B cell (primary cell): ENCODE measurements at regions not wholly inside any gene's neighbourhood (a gene's known extent, or its start where the extent isn't known, plus 50 kb on each side); places are given as distances from the start of the nearest gene placed in this dataset.

Experiments used
- ATAC-seq: fragments of 200-7000 bp; cut with Tn5 transposase; one replicate; pipeline ENCODE4 v1.10.0; 2021; ENCODE audit warnings: low read depth, mild to moderate bottlenecking, moderate number of reproducible peaks, moderate library complexity
- CTCF ChIA-PET: fragments of 350-600 bp; sonication (Branson Sonifier 250); formaldehyde crosslinking; loops from one replicate; lab custom pipeline; 2021; ENCODE audit warnings: antibody characterized with exemption, inconsistent platforms; lab: Charles Lee
- POLR2A ChIA-PET: fragments of 350-600 bp; sonication (Branson Sonifier 250); formaldehyde crosslinking; loops from one replicate; lab custom pipeline; 2021; ENCODE audit warnings: antibody characterized with exemption; lab: Charles Lee
- DNase-seq: peaks from one replicate; pipeline ENCODE4 v3.0.0; 2013
- H2AFZ ChIP-seq: 2 replicates; pipeline ENCODE4 v1.6.1; 2012; ENCODE audit warnings: mild to moderate bottlenecking, low read depth, low read length; ENCODE audit not compliant: insufficient read depth, poor library complexity, severe bottlenecking
- H3K27ac ChIP-seq, 2 donors: 1 replicate in 1 of 2; 2 replicates in 1 of 2; pipeline ENCODE4 v1.5.1; 2012 to 2013; ENCODE audit warnings: low read length in 2 of 2, mild to moderate bottlenecking in 2 of 2, moderate library complexity in 1 of 2
- H3K27me3 ChIP-seq, 4 experiments: fragments of 200-600 bp in 1 of 4; sonication (generic) in 1 of 4; replicated peaks in 1 of 4; 1 replicate in 2 of 4; 2 replicates in 2 of 4; pipeline versions ENCODE4 v1.6.1 to v1.7.0; 2013 to 2016; ENCODE audit warnings: low read length in 3 of 4, mild to moderate bottlenecking in 2 of 4, mixed read lengths in 1 of 4, moderate library complexity in 1 of 4; ENCODE audit not compliant: insufficient read depth in 4 of 4, control insufficient read depth in 3 of 4; ENCODE audit errors: control extremely low read depth in 1 of 4
- H3K36me3 ChIP-seq, 2 experiments: replicated peaks in 1 of 2; 1 replicate in 1 of 2; 2 replicates in 1 of 2; pipeline versions ENCODE4 v1.6.1 to v1.7.1; 2013; ENCODE audit warnings: low read length in 1 of 2; ENCODE audit not compliant: insufficient read depth in 2 of 2, control insufficient read depth in 1 of 2; ENCODE audit errors: control extremely low read depth in 1 of 2, extremely low read depth in 1 of 2
- H3K4me1 ChIP-seq, 2 donors: fragments of 200-600 bp in 1 of 2; sonication (generic) in 1 of 2; 1 replicate in 1 of 2; 2 replicates in 1 of 2; pipeline versions ENCODE4 v1.5.1 to v1.6.1; 2013 to 2017; ENCODE audit warnings: low read length in 2 of 2; ENCODE audit not compliant: control insufficient read depth in 2 of 2, insufficient read depth in 2 of 2
- H3K4me2 ChIP-seq: replicated peaks from 2 replicates; pipeline ENCODE3; 2012; ENCODE audit warnings: mild to moderate bottlenecking, low read depth, low read length; ENCODE audit not compliant: poor library complexity, severe bottlenecking
- H3K4me3 ChIP-seq, 5 experiments: fragments of 200-600 bp in 1 of 5; sonication (generic) in 1 of 5; 1 replicate in 3 of 5; 2 replicates in 2 of 5; pipeline versions ENCODE4 v1.5.1 to v1.7.0; 2011 to 2016; ENCODE audit warnings: low read length in 4 of 5, mild to moderate bottlenecking in 4 of 5, low read depth in 2 of 5, control low read depth in 1 of 5, moderate library complexity in 1 of 5; ENCODE audit not compliant: insufficient read depth in 1 of 5; ENCODE audit errors: control extremely low read depth in 1 of 5, extremely low read depth in 1 of 5
- H3K79me2 ChIP-seq: fragments of 200-600 bp; sonication (generic); one replicate; pipeline ENCODE4 v1.6.0; 2016; ENCODE audit warnings: low read length; ENCODE audit not compliant: control insufficient read depth, insufficient read depth
- H3K9ac ChIP-seq: fragments of 200-600 bp; sonication (generic); 2 replicates; pipeline ENCODE4 v1.6.1; 2017; ENCODE audit warnings: mild to moderate bottlenecking, low read length, moderate library complexity
- H3K9me3 ChIP-seq, 3 donors: one replicate each; pipeline versions ENCODE4 v1.6.1 to v1.7.1; 2013; ENCODE audit warnings: low read length in 2 of 3; ENCODE audit not compliant: control insufficient read depth in 2 of 3, insufficient read depth in 1 of 3; ENCODE audit errors: control extremely low read depth in 1 of 3
- H4K20me1 ChIP-seq: 2 replicates; pipeline ENCODE4 v1.6.0; 2012; ENCODE audit warnings: mild to moderate bottlenecking, low read length; ENCODE audit not compliant: insufficient read depth, control insufficient read depth, poor library complexity, severe bottlenecking
- H3K27ac Mint-ChIP-seq: one replicate; pipeline ENCODE4 v1.8.0; 2021; ENCODE audit warnings: mixed read lengths
- H3K27me3 Mint-ChIP-seq: one replicate; pipeline ENCODE4 v1.8.0; 2021; ENCODE audit warnings: mixed read lengths
- H3K4me1 Mint-ChIP-seq: one replicate; pipeline ENCODE4 v1.8.0; 2021; ENCODE audit warnings: mixed read lengths
- H3K4me3 Mint-ChIP-seq: one replicate; pipeline ENCODE4 v1.8.0; 2021; ENCODE audit warnings: mixed read lengths
- H3K9me3 Mint-ChIP-seq: one replicate; pipeline ENCODE4 v1.8.0; 2022; ENCODE audit warnings: mixed read lengths; ENCODE audit not compliant: insufficient read depth
- EZH2 ChIP-seq: IDR thresholded peaks from 2 replicates; pipeline ENCODE4 v1.6.1; 2012; ENCODE audit warnings: borderline replicate concordance, low read depth, mild to moderate bottlenecking, moderate library complexity, low read length; ENCODE audit not compliant: insufficient read depth, poor library complexity, severe bottlenecking
- WGBS: methylation state at CpG from one replicate; pipeline ENCODE4 v1.1.5; 2013; ENCODE audit warnings: missing lambda C conversion rate; ENCODE audit not compliant: insufficient coverage; 5-methylcytosine and 5-hydroxymethylcytosine counted together
- intact Hi-C: fragments of 100-400 bp; cut with micrococcal nuclease; formaldehyde crosslinking; loops from one replicate; pipeline ENCODE4 v1.10.0; 2022
- TF ChIP-seq, protein P1 (sequence below): fragments of 200-600 bp; IDR thresholded peaks from one replicate; pipeline ENCODE4 v1.8.0; 2022; ENCODE audit warnings: antibody characterized with exemption, mild to moderate bottlenecking

DNA sequence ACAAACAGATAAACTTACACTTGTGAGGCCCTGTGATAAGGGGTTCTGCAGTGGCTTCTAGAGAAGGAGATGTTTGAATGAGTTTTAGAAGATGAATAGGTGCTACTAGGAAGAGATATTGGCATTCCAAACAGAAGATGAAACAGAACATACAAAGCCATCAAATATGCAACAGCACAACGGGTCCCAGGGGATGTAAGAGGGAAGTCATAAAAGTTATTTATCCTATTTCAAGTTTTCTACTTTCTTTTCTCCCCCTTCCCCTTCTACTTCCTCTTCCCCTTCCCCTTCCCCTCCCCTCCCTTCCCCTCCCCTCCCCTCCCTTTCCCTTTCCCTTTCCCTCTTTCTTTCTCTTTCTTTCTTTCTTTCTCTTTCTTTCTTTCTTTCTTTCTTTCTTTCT lies 94.9 kb upstream of the CADM1 start:
- no CpG with 5 or more reads among the region's 1 CpG for WGBS
- no peak overlapping the region for H3K27ac ChIP-seq
- H3K27me3 ChIP-seq, result no peaks in the 10 kb centered on the region
- H4K20me1 ChIP-seq, result no peaks in the 10 kb centered on the region
- ChIA-PET CTCF (no interaction called here), POLR2A (no interaction called here)
- ATAC-seq (no peak), DNase-seq (no peak)
- H3K4me1 Mint-ChIP-seq, result no peaks in the 10 kb centered on the region
- no peak overlapping the region for H3K4me2 ChIP-seq
- no peak overlapping the region for H3K9ac ChIP-seq
- no peaks in the 10 kb centered on the region for H3K36me3 ChIP-seq
- H3K27ac Mint-ChIP-seq, result no peak overlapping the region
- TF ChIP-seq, protein P1, sequence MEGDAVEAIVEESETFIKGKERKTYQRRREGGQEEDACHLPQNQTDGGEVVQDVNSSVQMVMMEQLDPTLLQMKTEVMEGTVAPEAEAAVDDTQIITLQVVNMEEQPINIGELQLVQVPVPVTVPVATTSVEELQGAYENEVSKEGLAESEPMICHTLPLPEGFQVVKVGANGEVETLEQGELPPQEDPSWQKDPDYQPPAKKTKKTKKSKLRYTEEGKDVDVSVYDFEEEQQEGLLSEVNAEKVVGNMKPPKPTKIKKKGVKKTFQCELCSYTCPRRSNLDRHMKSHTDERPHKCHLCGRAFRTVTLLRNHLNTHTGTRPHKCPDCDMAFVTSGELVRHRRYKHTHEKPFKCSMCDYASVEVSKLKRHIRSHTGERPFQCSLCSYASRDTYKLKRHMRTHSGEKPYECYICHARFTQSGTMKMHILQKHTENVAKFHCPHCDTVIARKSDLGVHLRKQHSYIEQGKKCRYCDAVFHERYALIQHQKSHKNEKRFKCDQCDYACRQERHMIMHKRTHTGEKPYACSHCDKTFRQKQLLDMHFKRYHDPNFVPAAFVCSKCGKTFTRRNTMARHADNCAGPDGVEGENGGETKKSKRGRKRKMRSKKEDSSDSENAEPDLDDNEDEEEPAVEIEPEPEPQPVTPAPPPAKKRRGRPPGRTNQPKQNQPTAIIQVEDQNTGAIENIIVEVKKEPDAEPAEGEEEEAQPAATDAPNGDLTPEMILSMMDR, result no peak
- TF ChIP-seq EZH2, result no peak
- peaks cover 4% of the 10 kb centered on the region for H3K9me3 Mint-ChIP-seq
- H3K27me3 Mint-ChIP-seq, result no peaks in the 10 kb centered on the region
- no peaks in the 10 kb centered on the region for H3K4me1 ChIP-seq
- H2AFZ ChIP-seq, result no peak overlapping the region
- no peak overlapping the region for H3K4me3 Mint-ChIP-seq
- no peaks in the 10 kb centered on the region for H3K79me2 ChIP-seq
- intact Hi-C loops, result no loop called here
- no peak overlapping the region for H3K4me3 ChIP-seq
- H3K9me3 ChIP-seq, result peaks cover 0 to 4% (median 0%) of the 10 kb centered on the region in 3 donors

DNA sequence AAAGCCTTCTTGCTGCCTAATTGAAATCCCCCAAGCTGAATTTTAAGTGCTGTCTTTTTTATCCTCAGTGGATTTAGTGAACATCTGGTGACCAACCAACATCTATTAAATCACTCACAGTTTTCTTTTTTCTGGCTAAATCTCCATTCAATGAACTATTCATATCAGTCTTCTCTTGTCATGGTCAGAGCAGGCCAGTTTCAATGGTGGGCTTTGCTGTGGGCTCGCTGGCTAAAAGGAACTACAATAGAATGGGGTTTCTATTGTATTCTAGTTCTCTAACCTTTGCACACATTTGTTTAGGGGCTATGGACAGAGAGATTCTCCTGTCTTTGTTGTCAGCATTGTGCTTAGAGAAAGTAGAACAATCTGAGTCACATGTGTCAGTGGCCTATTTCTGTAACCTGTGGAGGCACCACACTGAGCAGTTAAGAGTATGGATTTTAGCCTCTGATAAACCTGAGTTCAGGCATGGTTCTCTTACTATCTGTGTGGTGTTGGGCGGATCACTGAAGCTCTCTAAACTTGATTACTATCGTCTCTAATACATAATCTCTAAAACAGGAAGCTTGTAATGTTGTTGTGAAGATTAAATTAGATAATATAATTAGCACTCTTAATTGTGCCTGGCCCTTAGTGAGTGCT lies 94.2 kb upstream of the CADM1 start:
- H3K79me2 ChIP-seq, result no peaks in the 10 kb centered on the region
- ATAC-seq (no peak), DNase-seq (no peak)
- H3K27ac Mint-ChIP-seq, result no peak overlapping the region
- no peaks in the 10 kb centered on the region for H3K36me3 ChIP-seq
- TF ChIP-seq, protein P1, result no peak
- TF ChIP-seq EZH2, result no peak
- H3K4me3 Mint-ChIP-seq, result no peak overlapping the region
- H3K27ac ChIP-seq, result no peak overlapping the region
- peaks cover 4% of the 10 kb centered on the region for H3K9me3 Mint-ChIP-seq
- no CpG with 5 or more reads among the region's 3 CpGs for WGBS
- no peaks in the 10 kb centered on the region for H4K20me1 ChIP-seq
- intact Hi-C loops, result no loop called here
- H3K4me2 ChIP-seq, result no peak overlapping the region
- H3K4me1 Mint-ChIP-seq, result no peaks in the 10 kb centered on the region
- H3K27me3 Mint-ChIP-seq, result no peaks in the 10 kb centered on the region
- no peaks in the 10 kb centered on the region for H3K4me1 ChIP-seq
- no peak overlapping the region for H3K9ac ChIP-seq
- no peak overlapping the region for H3K4me3 ChIP-seq
- POLR2A ChIA-PET, result no interaction called here
- CTCF ChIA-PET, result no interaction called here
- no peaks in the 10 kb centered on the region for H3K27me3 ChIP-seq
- H3K9me3 ChIP-seq, result peaks cover 0 to 4% (median 0%) of the 10 kb centered on the region in 3 donors
- no peak overlapping the region for H2AFZ ChIP-seq
